Left renal pelvis (tissue), 4 donors: ENCODE measurements at regions not wholly inside any gene's neighbourhood (a gene's known extent, or its start where the extent isn't known, plus 50 kb on each side); places are given as distances from the start of the nearest gene placed in this dataset.

Source experiments
- DNase-seq, 4 donors: peaks; one replicate each; pipeline ENCODE4 v3.0.0-alpha.2; 2013; ENCODE audit warnings: low read depth in 4 of 4, low spot score in 3 of 4

GRCh38 chr3:132183811-132184210, 133.4 kb upstream of the ACP3 start:
- DNase-seq = no peak

DNA sequence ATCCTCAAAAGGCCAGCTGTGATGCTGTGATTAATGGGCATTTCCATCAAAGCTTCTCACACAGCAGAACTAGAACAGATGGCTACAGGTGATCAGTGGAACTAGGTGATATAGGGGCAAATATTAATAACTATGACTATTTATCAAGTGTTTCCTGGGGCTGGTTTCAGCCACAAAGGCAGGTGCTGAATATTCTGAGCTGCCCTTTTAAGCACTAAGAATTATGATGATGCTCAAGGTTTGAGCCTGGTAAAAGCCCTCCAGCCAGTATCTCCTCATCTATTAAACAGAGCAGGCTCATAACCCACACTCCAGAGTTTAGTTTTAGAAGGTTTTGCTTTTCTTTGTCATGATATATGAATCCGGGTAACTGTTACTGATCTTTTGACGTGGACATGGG, 129.5 kb upstream of the ACP3 start:
- no peak for DNase-seq

GRCh38 chr3:132189601-132190000, 127.6 kb upstream of the ACP3 start:
- DNase-seq = no peak

DNA sequence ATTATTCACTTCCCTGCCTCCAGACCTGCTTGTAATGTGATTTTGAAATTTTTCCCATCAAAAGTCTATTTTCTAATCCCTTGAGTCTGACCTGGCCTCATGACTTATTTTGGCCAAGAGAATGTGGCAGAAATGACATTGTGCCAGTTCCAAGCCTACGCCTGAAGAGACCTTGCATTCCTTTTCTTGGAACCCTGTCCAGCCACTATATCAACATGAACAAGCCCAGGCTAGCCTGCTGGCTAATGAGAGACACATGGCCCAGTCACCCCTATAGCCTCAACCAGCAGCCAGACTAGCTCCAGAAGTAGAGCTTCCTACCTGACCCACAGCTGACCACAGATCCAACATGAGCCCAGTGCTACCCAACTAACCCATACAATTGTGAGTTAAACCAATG, 121.1 kb upstream of the ACP3 start:
- no peak for DNase-seq

GRCh38 chr3:132198516-132198915, 118.7 kb upstream of the ACP3 start:
- no peak for DNase-seq

DNA sequence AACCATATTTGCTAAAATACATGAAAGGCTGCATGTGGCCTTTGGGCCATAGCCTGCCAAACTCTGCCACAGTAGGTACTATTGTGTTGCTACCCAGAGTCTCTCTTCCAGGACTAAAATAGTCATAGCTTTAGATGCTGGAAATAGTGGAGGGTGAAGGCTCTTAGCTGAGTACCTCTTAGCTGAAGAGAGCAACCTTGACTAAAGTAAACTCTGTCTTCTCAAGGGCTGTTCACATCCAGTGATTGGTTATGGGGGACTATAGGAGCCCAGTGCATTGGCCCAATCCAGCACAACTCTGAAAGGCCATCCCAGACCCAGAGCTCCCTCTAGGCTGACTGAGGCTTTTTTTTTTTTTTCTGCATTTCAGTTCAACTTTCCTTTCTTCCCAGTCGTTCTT, 117.8 kb upstream of the ACP3 start:
- DNase-seq = no peak

- no peak for DNase-seq
Measured at GRCh38 chr3:132202586-132202985, 114.6 kb upstream of the ACP3 start.

- no peak for DNase-seq
Measured at GRCh38 chr3:132203889-132204596, 113.2 kb upstream of the ACP3 start.

- DNase-seq = no peak
Measured at GRCh38 chr3:132205609-132206008, 111.6 kb upstream of the ACP3 start.

DNA sequence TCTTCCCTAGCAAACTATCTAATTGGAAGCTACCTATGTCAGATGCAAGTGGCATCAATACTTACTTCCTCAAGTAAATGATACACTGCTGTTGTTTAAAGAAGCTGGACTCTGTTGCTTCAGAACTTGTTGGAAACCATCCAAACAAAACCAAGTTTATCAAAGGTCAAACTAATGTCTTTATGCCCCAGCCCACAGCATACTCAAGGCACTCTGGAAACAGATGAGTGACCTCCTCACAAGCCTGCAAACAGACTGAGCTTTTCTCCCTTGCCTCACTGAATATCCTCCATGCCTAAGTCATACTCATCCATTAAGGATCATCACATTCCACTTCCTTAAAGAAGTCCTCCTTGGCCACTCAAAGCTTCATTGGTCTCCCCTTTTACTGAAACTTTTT, 107.4 kb upstream of the ACP3 start:
- no peak for DNase-seq

DNA sequence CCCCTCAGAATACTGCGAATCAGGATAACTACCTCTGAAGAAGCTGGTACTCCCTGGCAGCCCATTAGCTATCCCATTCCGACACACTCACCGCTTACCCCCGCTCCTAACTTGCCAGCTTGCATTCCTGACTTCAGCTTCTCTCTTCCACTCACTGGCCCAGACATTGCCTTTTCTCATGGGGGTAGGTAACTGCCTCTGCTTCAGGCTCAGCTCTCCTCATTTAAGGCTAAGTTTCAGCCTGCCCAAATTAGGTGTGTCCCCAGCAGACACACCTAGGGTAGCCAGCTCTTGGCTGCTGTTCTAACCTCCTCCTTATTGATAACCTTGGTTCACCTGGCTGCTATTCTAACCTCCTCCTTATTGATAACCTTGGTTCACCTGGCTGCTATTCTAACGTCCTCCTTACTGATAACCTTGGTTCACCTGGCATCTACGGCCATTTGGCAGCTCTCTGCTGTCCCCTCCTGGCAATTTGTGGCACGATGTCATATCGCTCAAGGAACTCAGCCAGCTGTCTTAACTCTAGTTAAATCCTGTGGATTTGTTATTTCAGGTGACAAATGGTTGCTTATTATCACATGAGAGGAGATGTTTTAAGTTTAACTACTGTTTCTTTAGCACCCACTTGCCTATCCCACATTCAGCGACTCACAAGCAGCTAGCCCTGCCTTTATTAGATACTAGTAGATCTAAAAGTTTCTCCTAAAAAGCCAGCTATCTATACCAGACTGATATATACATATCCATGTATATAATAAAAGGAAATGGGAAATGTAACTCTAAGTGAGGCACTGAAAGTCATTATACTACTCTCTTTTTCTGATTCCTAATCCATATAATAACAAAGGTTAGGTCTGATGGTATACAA, 106.5 kb upstream of the ACP3 start:
- DNase-seq = no peak

DNA sequence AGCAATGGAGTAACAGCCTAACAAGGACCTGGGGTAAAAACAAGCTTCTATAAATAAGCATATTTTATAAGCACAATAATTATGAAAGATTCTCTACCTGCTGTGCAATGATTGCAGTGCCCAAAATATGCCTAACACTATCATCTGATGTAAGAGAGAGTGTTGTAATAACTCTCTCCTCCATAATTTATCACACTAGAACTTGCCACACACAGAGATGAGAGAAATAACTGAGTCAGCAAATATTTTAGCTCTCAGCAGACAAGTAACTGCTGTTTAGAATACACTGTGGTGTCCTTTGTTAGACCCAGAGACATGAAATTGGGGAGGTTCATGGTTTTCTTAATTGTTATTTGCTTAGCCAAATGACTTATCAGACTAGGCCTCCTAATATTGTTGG, 105.3 kb upstream of the ACP3 start:
- DNase-seq = no peak

DNA sequence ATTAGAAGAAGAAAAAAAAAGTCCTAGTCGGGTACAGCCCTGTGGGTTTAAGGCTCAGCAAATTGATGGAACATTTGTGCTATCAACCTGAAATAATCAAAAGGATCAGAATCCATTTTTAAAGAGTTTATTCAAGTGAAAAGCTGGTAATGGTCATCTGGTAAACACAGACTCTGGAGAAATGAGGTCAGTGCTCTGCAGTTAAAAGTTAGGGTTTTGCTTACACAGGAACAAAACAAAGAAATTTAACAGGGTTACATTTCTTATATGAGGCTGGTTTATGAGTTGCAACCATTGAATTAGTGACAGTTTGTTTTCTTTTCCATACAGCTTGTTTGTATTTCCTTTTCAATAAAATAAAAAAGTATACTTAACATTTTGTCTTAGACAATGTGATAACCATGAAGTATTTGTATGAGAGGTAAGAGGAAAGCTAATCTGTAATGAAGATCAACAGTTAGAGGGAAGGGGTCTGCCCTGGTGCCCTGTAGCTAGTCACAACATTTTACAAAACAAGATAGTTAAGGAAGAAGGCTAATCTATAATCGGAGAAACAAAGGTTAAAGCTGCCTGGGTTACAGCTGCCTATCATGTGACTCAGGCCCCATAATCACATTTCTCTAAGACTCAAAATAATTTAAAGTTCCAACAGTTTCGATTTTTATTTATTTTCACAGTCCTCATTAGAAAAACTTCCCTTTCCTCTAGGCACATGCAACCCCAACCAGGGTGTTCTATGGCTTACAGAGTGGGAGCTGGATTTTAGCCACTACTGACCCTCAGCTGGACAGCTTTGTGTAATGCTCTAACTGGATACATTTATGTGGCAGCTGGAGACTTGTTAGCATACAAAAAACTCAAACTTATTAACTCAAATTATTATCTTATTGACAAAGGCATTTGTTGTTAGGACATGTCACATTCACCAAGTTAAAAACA, 98.1 kb upstream of the ACP3 start:
- no peak for DNase-seq

DNA sequence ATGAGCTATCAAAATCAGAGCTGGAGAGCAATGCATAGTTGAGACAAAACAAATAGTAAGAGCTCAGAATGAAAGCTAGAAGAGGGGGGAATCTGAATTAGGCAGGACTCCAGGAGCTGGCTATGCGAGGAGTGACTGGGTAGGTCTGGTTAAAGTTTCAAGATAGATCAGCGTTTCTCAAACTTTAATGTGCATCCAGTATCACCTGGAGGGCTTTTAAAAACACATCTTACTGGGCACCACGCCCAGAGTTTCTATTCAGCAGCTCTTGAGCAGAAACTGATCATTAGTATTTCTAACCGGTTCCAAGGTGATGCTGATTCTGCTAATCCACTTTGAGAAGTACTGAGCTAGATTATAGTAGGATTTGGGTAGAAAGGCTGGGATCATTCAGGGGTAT, 96.2 kb upstream of the ACP3 start:
- no peak for DNase-seq

GRCh38 chr3:132222868-132223538, 94.2 kb upstream of the ACP3 start:
- DNase-seq = no peak

DNA sequence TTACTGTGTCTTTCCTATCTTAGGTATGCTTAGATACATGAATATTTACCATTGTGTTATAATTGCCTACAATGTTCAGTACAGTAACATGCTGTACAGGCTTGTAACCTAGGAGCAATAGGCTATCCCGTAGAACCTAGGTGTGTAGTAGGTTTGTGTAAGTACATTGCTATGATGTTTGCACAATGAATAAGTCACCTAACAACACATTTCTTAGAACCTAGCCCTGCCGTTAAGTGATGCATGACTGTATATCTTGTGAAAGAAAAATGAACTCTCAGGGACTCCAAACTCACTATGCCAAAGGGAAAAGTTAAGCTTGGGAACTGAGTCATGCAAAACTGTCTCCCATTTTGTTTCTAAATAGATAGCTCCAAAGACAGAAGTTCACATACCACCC, 91.5 kb upstream of the ACP3 start:
- no peak for DNase-seq

DNA sequence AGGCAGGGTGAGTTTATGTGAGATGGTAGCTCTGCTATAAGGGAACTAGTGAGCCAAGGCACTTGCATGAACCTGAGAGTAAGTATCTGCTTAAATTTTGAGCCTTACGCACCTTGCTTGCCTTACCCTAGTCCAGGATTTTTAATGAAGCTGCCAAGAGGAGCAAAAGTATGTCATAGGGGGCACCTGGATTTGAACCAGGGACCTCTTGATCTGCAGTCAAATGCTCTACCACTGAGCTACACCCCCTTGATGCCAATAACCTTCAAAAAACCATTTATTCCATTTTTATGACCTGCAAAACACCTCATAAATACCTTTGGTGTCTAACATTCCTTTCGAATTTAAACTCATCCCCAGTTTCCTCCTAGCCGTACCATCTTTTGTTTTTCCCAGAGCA, 88.3 kb upstream of the ACP3 start:
- DNase-seq = no peak

- DNase-seq = no peak
Measured at GRCh38 chr3:132229641-132230040, 87.6 kb upstream of the ACP3 start.

- no peak for DNase-seq
Measured at GRCh38 chr3:132230156-132231000, 86.8 kb upstream of the ACP3 start.

- no peak for DNase-seq
Measured at GRCh38 chr3:132231633-132232032, 85.6 kb upstream of the ACP3 start.
